Breast epithelium (tissue), 3 donors: ENCODE measurements at regions not wholly inside any gene's neighbourhood (a gene's known extent, or its start where the extent isn't known, plus 50 kb on each side); places are given as distances from the start of the nearest gene placed in this dataset.

ENCODE experiments used
- CTCF ChIP-seq, 3 donors: fragments of 450-650 bp; IDR thresholded peaks; one replicate each; pipeline ENCODE4 v1.5.1; 2016 to 2017; ENCODE audit warnings: antibody characterized with exemption in 3 of 3, mild to moderate bottlenecking in 3 of 3, moderate library complexity in 3 of 3
- POLR2A ChIP-seq: fragments of 450-650 bp; IDR thresholded peaks from one replicate; pipeline ENCODE4 v1.6.1; 2016; ENCODE audit warnings: antibody characterized with exemption, mild to moderate bottlenecking, moderate library complexity
- POLR2AphosphoS5 ChIP-seq, 3 donors: sonication (generic); formaldehyde crosslinking; IDR thresholded peaks; one replicate each; pipeline ENCODE4 v1.6.1; 2017; ENCODE audit warnings: antibody characterized with exemption in 3 of 3

DNA sequence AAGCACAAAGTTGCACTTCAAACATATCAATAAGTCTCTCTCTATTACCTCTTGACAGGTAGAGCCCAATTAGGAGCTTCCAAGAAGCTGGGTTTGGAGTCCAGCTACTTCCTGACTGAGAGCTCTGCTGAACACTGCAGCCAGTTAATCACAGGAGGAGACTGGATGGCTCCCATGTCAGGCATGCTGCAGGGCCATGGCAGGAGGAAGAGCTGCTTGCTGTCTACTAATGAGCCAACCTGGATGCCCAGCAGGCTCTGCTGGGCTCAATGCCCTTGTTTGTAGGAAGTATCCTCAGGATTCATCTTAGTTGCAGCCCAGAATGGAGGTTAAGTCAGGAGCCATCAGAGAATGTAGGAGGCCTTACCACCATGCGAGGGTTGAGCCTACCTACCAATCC is 91.9 kb downstream of the TMEM215 start:
- TF ChIP-seq CTCF (IDR thresholded peaks at IDR 0.05) (no peak), POLR2A (no peak), POLR2AphosphoS5 (IDR thresholded peaks at IDR 0.05) (no peak)
